GM23338 (cell line): ENCODE measurements at regions not wholly inside any gene's neighbourhood (a gene's known extent, or its start where the extent isn't known, plus 50 kb on each side); places are given as distances from the start of the nearest gene placed in this dataset.

ENCODE experiments used
- ATAC-seq: fragments of 200-7000 bp; cut with Tn5 transposase; 3 replicates; pipeline ENCODE4 v1.9.1; 2020
- DNase-seq: peaks from one replicate; pipeline ENCODE4 v3.0.0-alpha.2; 2015; ENCODE audit warnings: low spot score
- H2AFZ ChIP-seq: fragments of 200-600 bp; sonication (generic); 2 replicates; pipeline ENCODE4 v1.8.0; 2016; ENCODE audit warnings: antibody characterized with exemption, mild to moderate bottlenecking, moderate library complexity
- H3F3A ChIP-seq: fragments of 200-600 bp; sonication (generic); replicated peaks from 2 replicates; pipeline ENCODE4 v1.8.0; 2017; ENCODE audit warnings: antibody characterized with exemption, mixed run types, low read depth
- H3K27ac ChIP-seq: fragments of 200-600 bp; sonication (generic); 2 replicates; pipeline ENCODE4 v1.6.1; 2016; ENCODE audit warnings: low read depth
- H3K27me3 ChIP-seq: fragments of 200-600 bp; sonication (generic); 2 replicates; pipeline ENCODE4 v1.8.0; 2016; ENCODE audit warnings: mild to moderate bottlenecking, mixed run types, moderate library complexity; ENCODE audit not compliant: insufficient read depth
- H3K36me3 ChIP-seq: fragments of 200-600 bp; sonication (generic); 2 replicates; pipeline ENCODE4 v1.8.0; 2016; ENCODE audit warnings: mild to moderate bottlenecking; ENCODE audit not compliant: insufficient read depth
- H3K4me1 ChIP-seq: fragments of 200-600 bp; sonication (generic); 2 replicates; pipeline ENCODE4 v1.8.0; 2016; ENCODE audit warnings: mild to moderate bottlenecking, moderate library complexity; ENCODE audit not compliant: insufficient read depth
- H3K4me2 ChIP-seq: fragments of 200-600 bp; sonication (generic); 2 replicates; pipeline ENCODE4 v1.7.1; 2017; ENCODE audit warnings: mixed run types
- H3K4me3 ChIP-seq: fragments of 200-600 bp; sonication (generic); 2 replicates; pipeline ENCODE4 v1.6.1; 2016; ENCODE audit warnings: mixed run types
- H3K79me2 ChIP-seq: fragments of 200-600 bp; sonication (generic); replicated peaks from 2 replicates; pipeline ENCODE4 v1.8.0; 2017; ENCODE audit warnings: mild to moderate bottlenecking; ENCODE audit not compliant: insufficient read depth
- H3K9me2 ChIP-seq: fragments of 200-600 bp; sonication (generic); 2 replicates; pipeline ENCODE4 v1.8.0; 2017; ENCODE audit not compliant: insufficient read depth
- H4K20me1 ChIP-seq: fragments of 200-600 bp; sonication (generic); replicated peaks from 2 replicates; pipeline ENCODE4 v1.8.0; 2017; ENCODE audit warnings: mild to moderate bottlenecking; ENCODE audit not compliant: insufficient read depth
- H3K27ac Mint-ChIP-seq: 2 replicates; pipeline ENCODE4 v1.8.0; 2020; ENCODE audit warnings: inconsistent platforms, mild to moderate bottlenecking, moderate library complexity, mixed read lengths
- H3K27me3 Mint-ChIP-seq: 3 replicates; pipeline ENCODE4 v1.8.0; 2022; ENCODE audit warnings: low read depth, mild to moderate bottlenecking, moderate library complexity, mixed read lengths, inconsistent platforms; ENCODE audit not compliant: insufficient read depth, poor library complexity
- H3K36me3 Mint-ChIP-seq: 3 replicates; pipeline ENCODE4 v1.8.0; 2021; ENCODE audit warnings: low read depth, mild to moderate bottlenecking, inconsistent platforms, moderate library complexity, mixed read lengths
- H3K4me1 Mint-ChIP-seq: 3 replicates; pipeline ENCODE4 v1.8.0; 2020; ENCODE audit warnings: mild to moderate bottlenecking, inconsistent platforms, mixed read lengths
- H3K4me3 Mint-ChIP-seq: 3 replicates; pipeline ENCODE4 v1.8.0; 2021; ENCODE audit warnings: moderate library complexity, mild to moderate bottlenecking, inconsistent platforms, mixed read lengths
- H3K9me3 Mint-ChIP-seq: 3 replicates; pipeline ENCODE4 v1.8.0; 2020; ENCODE audit warnings: moderate library complexity, mild to moderate bottlenecking, inconsistent platforms, mixed read lengths
- CREB1 ChIP-seq: fragments of 250-450 bp; sonication (Bioruptor Pico); IDR thresholded peaks from 2 replicates; pipeline ENCODE4 v1.5.0; 2020; ENCODE audit warnings: low read depth, mild to moderate bottlenecking, moderate library complexity
- CTCF ChIP-seq, 2 experiments: fragments of 200-600 bp in 1 of 2; sonication (generic) in 1 of 2; conservative IDR thresholded peaks; 2 replicates each; pipeline versions ENCODE4 v1.5.1 to v1.6.1; 2016 to 2017; ENCODE audit warnings: antibody characterized with exemption in 2 of 2, low read depth in 2 of 2, mild to moderate bottlenecking in 2 of 2, moderate library complexity in 1 of 2
- ETS1 ChIP-seq: IDR thresholded peaks from 2 replicates; pipeline ENCODE4 v1.6.1; 2016; ENCODE audit warnings: antibody characterized with exemption
- POLR2AphosphoS5 ChIP-seq: IDR thresholded peaks from 2 replicates; pipeline ENCODE4 v1.6.1; 2016; ENCODE audit warnings: antibody characterized with exemption, low read depth
- STAT1 ChIP-seq: IDR thresholded peaks from one replicate; pipeline ENCODE4 v1.6.1; 2016; ENCODE audit warnings: antibody characterized with exemption; ENCODE audit not compliant: unreplicated experiment
- ZNF114 ChIP-seq: fragments of 250-450 bp; sonication (Bioruptor Pico); IDR thresholded peaks from 2 replicates; pipeline ENCODE4 v1.5.0; 2020; ENCODE audit warnings: mild to moderate bottlenecking, moderate library complexity
- ZNF331 ChIP-seq: fragments of 250-450 bp; sonication (Bioruptor Pico); IDR thresholded peaks from 2 replicates; pipeline ENCODE4 v1.5.0; 2020; ENCODE audit warnings: low read depth, mild to moderate bottlenecking, moderate library complexity
- ZNF462 ChIP-seq: fragments of 250-450 bp; sonication (Bioruptor Pico); IDR thresholded peaks from 2 replicates; pipeline ENCODE4 v1.5.0; 2020; ENCODE audit warnings: mild to moderate bottlenecking, moderate library complexity
- TF ChIP-seq, protein P1 (sequence below): IDR thresholded peaks from one replicate; pipeline ENCODE4 v1.6.1; 2018; ENCODE audit warnings: antibody characterized with exemption; ENCODE audit not compliant: unreplicated experiment

DNA sequence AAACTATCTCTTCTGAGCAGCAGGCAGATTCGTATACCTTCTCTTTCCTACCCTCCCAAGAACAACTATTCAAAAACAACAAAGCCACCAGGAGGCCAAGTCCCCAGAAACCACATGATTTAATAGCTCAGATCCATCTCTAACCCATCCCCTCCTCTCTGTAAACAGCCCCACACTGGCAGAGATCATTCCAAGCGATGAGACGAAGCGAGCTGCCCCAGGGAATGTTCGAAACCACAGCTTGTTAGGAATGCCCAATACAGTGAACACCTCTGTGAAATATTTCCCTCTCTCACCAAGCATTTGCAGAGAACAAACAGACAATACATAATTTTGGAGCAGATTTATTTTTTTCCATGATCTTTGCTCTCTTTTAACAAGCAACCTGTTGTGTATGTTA lies 231.8 kb downstream of the SOD2 start (continued):
- TF ChIP-seq, protein P1, sequence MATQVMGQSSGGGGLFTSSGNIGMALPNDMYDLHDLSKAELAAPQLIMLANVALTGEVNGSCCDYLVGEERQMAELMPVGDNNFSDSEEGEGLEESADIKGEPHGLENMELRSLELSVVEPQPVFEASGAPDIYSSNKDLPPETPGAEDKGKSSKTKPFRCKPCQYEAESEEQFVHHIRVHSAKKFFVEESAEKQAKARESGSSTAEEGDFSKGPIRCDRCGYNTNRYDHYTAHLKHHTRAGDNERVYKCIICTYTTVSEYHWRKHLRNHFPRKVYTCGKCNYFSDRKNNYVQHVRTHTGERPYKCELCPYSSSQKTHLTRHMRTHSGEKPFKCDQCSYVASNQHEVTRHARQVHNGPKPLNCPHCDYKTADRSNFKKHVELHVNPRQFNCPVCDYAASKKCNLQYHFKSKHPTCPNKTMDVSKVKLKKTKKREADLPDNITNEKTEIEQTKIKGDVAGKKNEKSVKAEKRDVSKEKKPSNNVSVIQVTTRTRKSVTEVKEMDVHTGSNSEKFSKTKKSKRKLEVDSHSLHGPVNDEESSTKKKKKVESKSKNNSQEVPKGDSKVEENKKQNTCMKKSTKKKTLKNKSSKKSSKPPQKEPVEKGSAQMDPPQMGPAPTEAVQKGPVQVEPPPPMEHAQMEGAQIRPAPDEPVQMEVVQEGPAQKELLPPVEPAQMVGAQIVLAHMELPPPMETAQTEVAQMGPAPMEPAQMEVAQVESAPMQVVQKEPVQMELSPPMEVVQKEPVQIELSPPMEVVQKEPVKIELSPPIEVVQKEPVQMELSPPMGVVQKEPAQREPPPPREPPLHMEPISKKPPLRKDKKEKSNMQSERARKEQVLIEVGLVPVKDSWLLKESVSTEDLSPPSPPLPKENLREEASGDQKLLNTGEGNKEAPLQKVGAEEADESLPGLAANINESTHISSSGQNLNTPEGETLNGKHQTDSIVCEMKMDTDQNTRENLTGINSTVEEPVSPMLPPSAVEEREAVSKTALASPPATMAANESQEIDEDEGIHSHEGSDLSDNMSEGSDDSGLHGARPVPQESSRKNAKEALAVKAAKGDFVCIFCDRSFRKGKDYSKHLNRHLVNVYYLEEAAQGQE, result no peak
- no peak for TF ChIP-seq ETS1

- Mint-ChIP-seq H3K36me3 (no peaks in the 10 kb centered on the region; the same call in 2 of the 3 replicates), H3K4me1 (peaks cover 14% of the 10 kb centered on the region; the same call in 2 of the 3 replicates), H3K4me3 (no peak overlapping the region), H3K27ac (no peak overlapping the region), H3K27me3 (no peaks in the 10 kb centered on the region), H3K9me3 (peaks cover 12% of the 10 kb centered on the region; the same call in 2 of the 3 replicates)
- H3K36me3 ChIP-seq, result no peaks in the 10 kb centered on the region
- H3K9me2 ChIP-seq, result no peaks in the 10 kb centered on the region
- ATAC-seq (peak; percentile 39; the same call in 2 of the 3 replicates), DNase-seq (no peak)
- H3F3A ChIP-seq, result no peaks in the 10 kb centered on the region
- H3K4me1 ChIP-seq, result peaks cover 5% of the 10 kb centered on the region; the same call in 1 of the 2 replicates
- H2AFZ ChIP-seq, result no peak overlapping the region
- H4K20me1 ChIP-seq, result no peaks in the 10 kb centered on the region
- H3K4me2 ChIP-seq, result no peak overlapping the region
- no peak overlapping the region for H3K27ac ChIP-seq
- H3K4me3 ChIP-seq, result no peak overlapping the region
- H3K79me2 ChIP-seq, result no peaks in the 10 kb centered on the region
- no peaks in the 10 kb centered on the region for H3K27me3 ChIP-seq
- TF ChIP-seq, protein P1, result no peak
- TF ChIP-seq ZNF462 (CRISPR knock-in tag), result no peak
- no peak for TF ChIP-seq STAT1
- TF ChIP-seq CREB1 (CRISPR knock-in tag), result no peak
- no peak for TF ChIP-seq ZNF114 (CRISPR knock-in tag)
- TF ChIP-seq ZNF331 (CRISPR knock-in tag), result no peak
- no peak for TF ChIP-seq POLR2AphosphoS5
- TF ChIP-seq CTCF (conservative IDR thresholded peaks at IDR 0.05; ENCODE audit: low read depth in 2 of 2), result no peak
Observed at GRCh38 chr6:159460476-159460875, 232.6 kb downstream of the SOD2 start.
